GM12878 (cell line): ENCODE measurements at regions not wholly inside any gene's neighbourhood (a gene's known extent, or its start where the extent isn't known, plus 50 kb on each side); places are given as distances from the start of the nearest gene placed in this dataset.

Source experiments
- ATAC-seq: fragments of 200-7000 bp; cut with Tn5 transposase; 3 replicates; pipeline ENCODE4 v1.9.1; 2020; ENCODE audit warnings: mild to moderate bottlenecking, moderate library complexity
- BruUV-seq: library from RNA; stranded (reverse); fragments of 400-500 nt; replicated peaks from 2 replicates; lab custom pipeline; 2021; lab: Mats Ljungman, UMichigan
- CTCF ChIA-PET: fragments of 300-600 bp; sonication (Branson Sonifier 250); formaldehyde crosslinking; extraction: SDS; loops from one replicate; lab custom pipeline; 2021; ENCODE audit warnings: inconsistent platforms; lab: Yijun Ruan, JAX
- POLR2A ChIA-PET: fragments of 350-600 bp; formaldehyde crosslinking; extraction: SDS; loops from one replicate; lab custom pipeline; 2021; ENCODE audit warnings: inconsistent platforms; lab: Charles Lee
- RAD21 ChIA-PET: fragments of 300-600 bp; sonication (Branson Sonifier 250); formaldehyde crosslinking; loops from one replicate; lab custom pipeline; 2023; ENCODE audit warnings: antibody characterized with exemption; ENCODE audit not compliant: unreplicated experiment; lab: Charles Lee
- SMC1A ChIA-PET: fragments of 300-600 bp; sonication (Branson Sonifier 250); formaldehyde crosslinking; loops from one replicate; lab custom pipeline; 2023; ENCODE audit not compliant: unreplicated experiment, uncharacterized antibody; lab: Charles Lee
- DNase-seq: peaks from one replicate; pipeline ENCODE4 v3.0.0-alpha.2; 2011; ENCODE audit warnings: low read depth, low spot score
- FAIRE-seq: peaks from 3 replicates; lab custom pipeline; 2011; peaks lifted over from hg19 to GRCh38; lab: Jason Lieb, UNC
- H2AFZ ChIP-seq: 2 replicates; pipeline ENCODE4 v1.6.0; 2011; ENCODE audit warnings: low read depth, low read length, control low read depth; ENCODE audit not compliant: control insufficient read depth
- H3K27ac ChIP-seq: 2 replicates; pipeline ENCODE4 v1.5.1; 2011; ENCODE audit warnings: control low read depth; ENCODE audit not compliant: control insufficient read depth, insufficient read depth
- H3K27me3 ChIP-seq, 2 experiments: replicated peaks in 1 of 2; 2 replicates each; pipeline versions ENCODE4 v1.6.0 to v1.6.1; 2011; ENCODE audit warnings: low read length in 1 of 2; ENCODE audit not compliant: control insufficient read depth in 2 of 2, insufficient read depth in 2 of 2
- H3K36me3 ChIP-seq, 2 experiments: 2 replicates each; pipeline ENCODE4 v1.5.1; 2011; ENCODE audit warnings: low read length in 1 of 2; ENCODE audit not compliant: control insufficient read depth in 2 of 2, insufficient read depth in 2 of 2
- H3K4me1 ChIP-seq: 2 replicates; pipeline ENCODE4 v1.6.1; 2011; ENCODE audit warnings: mild to moderate bottlenecking, low read length, moderate library complexity, mixed read lengths; ENCODE audit not compliant: control insufficient read depth, insufficient read depth
- H3K4me2 ChIP-seq: 2 replicates; pipeline ENCODE4 v1.6.0; 2011; ENCODE audit warnings: control low read depth; ENCODE audit not compliant: control insufficient read depth, insufficient read depth
- H3K4me3 ChIP-seq: fragments of 200-600 bp; sonication (generic); 2 replicates; pipeline ENCODE4 v1.5.1; 2016
- H3K79me2 ChIP-seq: 2 replicates; pipeline ENCODE4 v1.6.0; 2011; ENCODE audit warnings: low read length; ENCODE audit not compliant: control insufficient read depth, insufficient read depth
- H3K9ac ChIP-seq: 2 replicates; pipeline ENCODE4 v1.8.0; 2011; ENCODE audit warnings: low read length, control low read depth, mixed read lengths; ENCODE audit not compliant: control insufficient read depth, insufficient read depth
- H3K9me3 ChIP-seq: replicated peaks from 3 replicates; pipeline ENCODE4 v1.5.1; 2011; ENCODE audit warnings: mild to moderate bottlenecking, low read length; ENCODE audit not compliant: control insufficient read depth, insufficient read depth
- H4K20me1 ChIP-seq: 2 replicates; pipeline ENCODE4 v1.6.0; 2011; ENCODE audit not compliant: control insufficient read depth, insufficient read depth
- ATF3 ChIP-seq: IDR thresholded peaks from 2 replicates; pipeline ENCODE4 v1.6.1; 2011; ENCODE audit warnings: low read depth, mild to moderate bottlenecking, low read length, moderate library complexity, borderline replicate concordance; ENCODE audit errors: extremely low read depth
- ATF7 ChIP-seq: fragments of 450-650 bp; IDR thresholded peaks from 2 replicates; pipeline ENCODE4 v1.6.1; 2016; ENCODE audit warnings: low read depth, mild to moderate bottlenecking
- CEBPB ChIP-seq, 2 experiments: fragments of 150-350 bp in 1 of 2; IDR thresholded peaks; 2 replicates each; pipeline ENCODE4 v1.6.1; 2012 to 2014; ENCODE audit warnings: low read depth in 2 of 2, low read length in 2 of 2, borderline replicate concordance in 1 of 2, inconsistent platforms in 1 of 2
- HDAC6 ChIP-seq: fragments of 200-600 bp; sonication (generic); IDR thresholded peaks from one replicate; pipeline ENCODE4 v1.8.0; 2017; ENCODE audit warnings: antibody characterized with exemption; ENCODE audit not compliant: unreplicated experiment
- HSF1 ChIP-seq: fragments of 150-350 bp; IDR thresholded peaks from 2 replicates; pipeline ENCODE4 v1.6.1; 2014; ENCODE audit warnings: mild to moderate bottlenecking, low read depth, low read length
- KAT2A ChIP-seq: conservative IDR thresholded peaks from 2 replicates; pipeline ENCODE4 v1.6.1; 2011; ENCODE audit warnings: low read depth, low read length; ENCODE audit not compliant: control insufficient read depth
- KLF5 ChIP-seq: fragments of 450-650 bp; IDR thresholded peaks from 2 replicates; pipeline ENCODE4 v1.6.1; 2014; ENCODE audit warnings: mild to moderate bottlenecking; ENCODE audit not compliant: partially characterized antibody
- MLLT1 ChIP-seq: fragments of 450-650 bp; IDR thresholded peaks from 2 replicates; pipeline ENCODE4 v1.6.1; 2016; ENCODE audit warnings: mild to moderate bottlenecking
- NBN ChIP-seq: fragments of 450-650 bp; IDR thresholded peaks from 2 replicates; pipeline ENCODE4 v1.6.1; 2016
- NFIC ChIP-seq: IDR thresholded peaks from 2 replicates; pipeline ENCODE4 v1.6.1; 2012; ENCODE audit warnings: low read depth, mild to moderate bottlenecking, inconsistent platforms, low read length, moderate library complexity
- NFYB ChIP-seq: IDR thresholded peaks from 2 replicates; pipeline ENCODE4 v1.6.1; 2011; ENCODE audit warnings: low read depth, mild to moderate bottlenecking, low read length, improper control_type of control experiment, moderate library complexity; ENCODE audit not compliant: insufficient read depth
- POLR2AphosphoS2 ChIP-seq: IDR thresholded peaks from 2 replicates; pipeline ENCODE4 v1.6.1; 2011; ENCODE audit warnings: low read depth, mild to moderate bottlenecking, low read length, improper control_type of control experiment, moderate library complexity
- PRDM15 ChIP-seq: fragments of 450-650 bp; formaldehyde crosslinking; IDR thresholded peaks from 2 replicates; pipeline ENCODE4 v1.4.0; 2020; ENCODE audit warnings: mild to moderate bottlenecking, moderate library complexity
- RCOR1 ChIP-seq: conservative IDR thresholded peaks from 2 replicates; pipeline ENCODE4 v1.6.1; 2012; ENCODE audit warnings: low read depth, low read length, improper control_type of control experiment
- TCF7 ChIP-seq: IDR thresholded peaks from 2 replicates; pipeline ENCODE4 v1.6.1; 2014; ENCODE audit warnings: antibody characterized with exemption, borderline replicate concordance
- ZNF217 ChIP-seq: fragments of 450-650 bp; IDR thresholded peaks from 2 replicates; pipeline ENCODE4 v1.6.1; 2017; ENCODE audit warnings: antibody characterized with exemption, mild to moderate bottlenecking
- WGBS: methylation state at CpG from one replicate; pipeline ENCODE4 v1.1.6; 2016; ENCODE audit warnings: low lambda C conversion rate; ENCODE audit not compliant: insufficient replicate concordance, insufficient coverage; ENCODE audit errors: missing lambda C conversion rate; 5-methylcytosine and 5-hydroxymethylcytosine counted together
- in situ Hi-C: fragments of 300-500 bp; cut with MboI; formaldehyde crosslinking; loops from 9 replicates; pipeline ENCODE4 v1.14.3; 2018; ENCODE audit warnings: mixed read lengths
- intact Hi-C: fragments of 100-400 bp; cut with micrococcal nuclease; formaldehyde crosslinking; loops from one replicate; pipeline ENCODE4 v1.14.2; 2022; ENCODE audit not compliant: unreplicated experiment

- no peak for TF ChIP-seq CEBPB (IDR thresholded peaks at IDR 0.05; ENCODE audit: borderline replicate concordance in 1 of 2, low read depth in 2 of 2, low read length in 2 of 2)
- no peak for TF ChIP-seq NFYB
- no peak for TF ChIP-seq KAT2A
- no peak for TF ChIP-seq ZNF217
- no peak for TF ChIP-seq KLF5
Observed at GRCh38 chr2:234368861-234369261, 128.0 kb downstream of the ARL4C start (continued).

- FAIRE-seq (no peak), ATAC-seq (no peak), DNase-seq (no peak)
- Histone ChIP-seq H3K27me3 (no peaks in the 10 kb centered on the region), H3K36me3 (no peaks in the 10 kb centered on the region), H3K9ac (no peak overlapping the region), H3K79me2 (no peaks in the 10 kb centered on the region), H3K27ac (no peak overlapping the region), H3K4me3 (no peak overlapping the region), H3K4me1 (no peaks in the 10 kb centered on the region), H3K9me3 (no peaks in the 10 kb centered on the region), H2AFZ (no peak overlapping the region), H4K20me1 (no peaks in the 10 kb centered on the region), H3K4me2 (no peak overlapping the region)
- in situ Hi-C loops (no loop called here), intact Hi-C loops (no loop called here)
- 66% methylated on average over 2 of the region's 2 CpGs for WGBS
- ChIA-PET POLR2A (no interaction called here), SMC1A (no interaction called here), RAD21 (no interaction called here), CTCF (interaction anchor here (0.8 kb wide), 1 partner anchor 8 kb away, joined by 3 read pairs; no protein-coding TSS in a partner anchor)
- no TSS peak for BruUV-seq
- no peak for TF ChIP-seq RCOR1
- TF ChIP-seq NBN: no peak
- TF ChIP-seq MLLT1: no peak
- TF ChIP-seq TCF7: no peak
- no peak for TF ChIP-seq ATF7
- TF ChIP-seq NFIC: no peak
- no peak for TF ChIP-seq PRDM15 (CRISPR knock-in tag)
- TF ChIP-seq ATF3: no peak
- no peak for TF ChIP-seq HSF1
- TF ChIP-seq HDAC6: no peak
- TF ChIP-seq POLR2AphosphoS2: no peak
Observed at GRCh38 chr2:234366891-234367290, 130.0 kb downstream of the ARL4C start.
